Islet precursor cell (in vitro differentiated cells): ENCODE measurements at regions not wholly inside any gene's neighbourhood (a gene's known extent, or its start where the extent isn't known, plus 50 kb on each side); places are given as distances from the start of the nearest gene placed in this dataset.
A peak's percentile ranks its signal among the peaks of the same experiment; 100 is the strongest.

Experiments used
- DNase-seq: peaks from one replicate; pipeline ENCODE4 v3.0.0-alpha.2; 2018

GRCh38 chr10:3421537-3422257 is 249.1 kb upstream of the PITRM1 start:
- peak; percentile 41 for DNase-seq

- no peak for DNase-seq
Measured at GRCh38 chr10:3420527-3421469, 248.2 kb upstream of the PITRM1 start.

GRCh38 chr10:3419719-3420495 is 247.3 kb upstream of the PITRM1 start:
- DNase-seq, result no peak

- DNase-seq, result no peak
Measured at GRCh38 chr10:3418926-3419325, 246.3 kb upstream of the PITRM1 start.

GRCh38 chr10:3418041-3418754 is 245.6 kb upstream of the PITRM1 start:
- DNase-seq, result no peak

GRCh38 chr10:3417096-3417495 is 244.5 kb upstream of the PITRM1 start:
- no peak for DNase-seq

GRCh38 chr10:3415878-3416605 is 243.5 kb upstream of the PITRM1 start:
- DNase-seq, result no peak

GRCh38 chr10:3415038-3415736 is 242.6 kb upstream of the PITRM1 start:
- DNase-seq, result no peak

- DNase-seq, result no peak
Measured at GRCh38 chr10:3414667-3415023, 242.1 kb upstream of the PITRM1 start.

GRCh38 chr10:3413937-3414666 is 241.5 kb upstream of the PITRM1 start:
- no peak for DNase-seq

GRCh38 chr10:3412646-3413045 is 240.1 kb upstream of the PITRM1 start:
- DNase-seq, result no peak

GRCh38 chr10:3412071-3412582 is 239.5 kb upstream of the PITRM1 start:
- no peak for DNase-seq

GRCh38 chr10:3411044-3411443 is 238.5 kb upstream of the PITRM1 start:
- DNase-seq, result no peak

- DNase-seq, result no peak
Measured at GRCh38 chr10:3409928-3410327, 237.3 kb upstream of the PITRM1 start.

- no peak for DNase-seq
Measured at GRCh38 chr10:3408603-3409365, 236.2 kb upstream of the PITRM1 start.

- no peak for DNase-seq
Measured at GRCh38 chr10:3407208-3407607, 234.6 kb upstream of the PITRM1 start.

GRCh38 chr10:3406556-3406955 is 234.0 kb upstream of the PITRM1 start:
- no peak for DNase-seq

GRCh38 chr10:3404381-3404780 is 231.8 kb upstream of the PITRM1 start:
- DNase-seq, result no peak

- no peak for DNase-seq
Measured at GRCh38 chr10:3402187-3402751, 229.7 kb upstream of the PITRM1 start.
